H9 (cell line): ENCODE measurements at regions not wholly inside any gene's neighbourhood (a gene's known extent, or its start where the extent isn't known, plus 50 kb on each side); places are given as distances from the start of the nearest gene placed in this dataset.

Experiments
- DNase-seq: peaks from one replicate; pipeline ENCODE4 v3.0.0-alpha.2; 2017
- H2AFZ ChIP-seq: one replicate; pipeline ENCODE4 v1.6.1; 2013; ENCODE audit warnings: mild to moderate bottlenecking, low read length, control low read depth, moderate library complexity
- H2AK5ac ChIP-seq: 2 replicates; pipeline ENCODE4 v1.6.1; 2013; ENCODE audit warnings: low read length, control low read depth, mixed read lengths; ENCODE audit not compliant: insufficient read length
- H2BK120ac ChIP-seq: one replicate; pipeline ENCODE4 v1.6.1; 2013; ENCODE audit warnings: low read depth, mild to moderate bottlenecking, low read length, control low read depth, inconsistent platforms; ENCODE audit not compliant: poor library complexity, severe bottlenecking
- H2BK12ac ChIP-seq: 2 replicates; pipeline ENCODE4 v1.6.1; 2013; ENCODE audit warnings: low read length, control low read depth, mixed read lengths, low read depth; ENCODE audit not compliant: insufficient read length
- H2BK15ac ChIP-seq: 2 replicates; pipeline ENCODE4 v1.6.1; 2013; ENCODE audit warnings: low read depth, low read length, control low read depth
- H2BK20ac ChIP-seq: one replicate; pipeline ENCODE4 v1.6.1; 2013; ENCODE audit warnings: low read depth, mild to moderate bottlenecking, low read length, control low read depth, inconsistent platforms; ENCODE audit not compliant: poor library complexity, severe bottlenecking
- H2BK5ac ChIP-seq: 2 replicates; pipeline ENCODE4 v1.6.1; 2013; ENCODE audit warnings: low read length, control low read depth, mixed read lengths; ENCODE audit not compliant: insufficient read length
- H3K14ac ChIP-seq: 2 replicates; pipeline ENCODE4 v1.6.1; 2013; ENCODE audit warnings: low read length, control low read depth; ENCODE audit not compliant: insufficient read depth
- H3K18ac ChIP-seq: 2 replicates; pipeline ENCODE4 v1.6.1; 2013; ENCODE audit warnings: low read depth, mild to moderate bottlenecking, mixed read lengths, low read length, control low read depth; ENCODE audit not compliant: insufficient read length
- H3K23ac ChIP-seq: 2 replicates; pipeline ENCODE4 v1.6.1; 2013; ENCODE audit warnings: low read length, control low read depth, mixed read lengths, low read depth; ENCODE audit not compliant: insufficient read length
- H3K23me2 ChIP-seq: 2 replicates; pipeline ENCODE4 v1.6.1; 2013; ENCODE audit warnings: low read depth, mild to moderate bottlenecking, mixed read lengths, low read length, control low read depth; ENCODE audit not compliant: insufficient read length, poor library complexity, severe bottlenecking
- H3K27ac ChIP-seq: 2 replicates; pipeline ENCODE4 v1.5.1; 2013; ENCODE audit warnings: low read length, control low read depth, mixed read lengths, low read depth; ENCODE audit not compliant: insufficient read length
- H3K27me3 ChIP-seq: 2 replicates; pipeline ENCODE4 v1.6.1; 2013; ENCODE audit warnings: low read length, control low read depth, inconsistent platforms; ENCODE audit not compliant: insufficient read depth
- H3K4ac ChIP-seq: 2 replicates; pipeline ENCODE4 v1.6.1; 2013; ENCODE audit warnings: low read depth, mild to moderate bottlenecking, control low read depth, inconsistent platforms, low read length, moderate library complexity
- H3K4me1 ChIP-seq: 2 replicates; pipeline ENCODE4 v1.6.1; 2013; ENCODE audit warnings: low read length, control low read depth, inconsistent platforms; ENCODE audit not compliant: insufficient read depth
- H3K4me2 ChIP-seq: 2 replicates; pipeline ENCODE4 v1.6.1; 2013; ENCODE audit warnings: low read length, control low read depth, mixed read lengths; ENCODE audit not compliant: insufficient read length, insufficient read depth
- H3K56ac ChIP-seq: 2 replicates; pipeline ENCODE4 v1.6.1; 2013; ENCODE audit warnings: low read depth, mild to moderate bottlenecking, mixed read lengths, low read length, control low read depth; ENCODE audit not compliant: insufficient read length
- H3K79me1 ChIP-seq: 2 replicates; pipeline ENCODE4 v1.6.1; 2013; ENCODE audit warnings: low read depth, mild to moderate bottlenecking, moderate library complexity, low read length, control low read depth, inconsistent platforms; ENCODE audit not compliant: insufficient read depth, poor library complexity, severe bottlenecking
- H3K79me2 ChIP-seq: 2 replicates; pipeline ENCODE4 v1.6.1; 2013; ENCODE audit warnings: low read length, control low read depth, inconsistent platforms; ENCODE audit not compliant: insufficient read depth
- H3K9ac ChIP-seq: 2 replicates; pipeline ENCODE4 v1.6.1; 2013; ENCODE audit warnings: low read length, control low read depth, mixed read lengths; ENCODE audit not compliant: insufficient read length; ENCODE audit errors: extremely low read depth
- H3K9me3 ChIP-seq: one replicate; pipeline ENCODE4 v1.6.1; 2013; ENCODE audit warnings: low read depth, low read length, inconsistent platforms; ENCODE audit not compliant: control insufficient read depth
- H3T11ph ChIP-seq: one replicate; pipeline ENCODE4 v1.6.1; 2013; ENCODE audit warnings: mild to moderate bottlenecking, low read length, control low read depth, inconsistent platforms
- H4K20me1 ChIP-seq: one replicate; pipeline ENCODE4 v1.6.1; 2013; ENCODE audit not compliant: control insufficient read depth, insufficient read length, insufficient read depth
- H4K5ac ChIP-seq: 2 replicates; pipeline ENCODE4 v1.6.1; 2013; ENCODE audit warnings: low read depth, mild to moderate bottlenecking, mixed read lengths, low read length, control low read depth; ENCODE audit not compliant: insufficient read length
- H4K8ac ChIP-seq: replicated peaks from 2 replicates; pipeline ENCODE4 v1.6.1; 2013; ENCODE audit warnings: low read length, control low read depth, mixed read lengths, low read depth; ENCODE audit not compliant: insufficient read length
- H4K91ac ChIP-seq: 2 replicates; pipeline ENCODE4 v1.6.1; 2013; ENCODE audit warnings: low read depth, mild to moderate bottlenecking, moderate library complexity, mixed read lengths, low read length, control low read depth; ENCODE audit not compliant: insufficient read length
- H3K27ac Mint-ChIP-seq, 3 experiments: 2 replicates in 2 of 3; 3 replicates in 1 of 3; pipeline ENCODE4 v1.8.0; 2020 to 2021; ENCODE audit warnings: mixed read lengths in 3 of 3, mild to moderate bottlenecking in 1 of 3, moderate library complexity in 1 of 3
- H3K27me3 Mint-ChIP-seq: 2 replicates; pipeline ENCODE4 v1.8.0; 2021; ENCODE audit warnings: low read depth, mild to moderate bottlenecking, moderate library complexity, mixed read lengths
- H3K36me3 Mint-ChIP-seq, 3 experiments: 2 replicates in 2 of 3; 3 replicates in 1 of 3; pipeline ENCODE4 v1.8.0; 2020 to 2021; ENCODE audit warnings: low read depth in 3 of 3, mixed read lengths in 3 of 3; ENCODE audit not compliant: insufficient read depth in 1 of 3
- H3K4me1 Mint-ChIP-seq, 2 experiments: 2 replicates each; pipeline ENCODE4 v1.8.0; 2020; ENCODE audit warnings: mixed read lengths in 2 of 2
- H3K4me3 Mint-ChIP-seq, 2 experiments: 2 replicates in 1 of 2; 3 replicates in 1 of 2; pipeline ENCODE4 v1.8.0; 2020 to 2021; ENCODE audit warnings: mild to moderate bottlenecking in 2 of 2, mixed read lengths in 2 of 2, moderate library complexity in 1 of 2
- H3K9me3 Mint-ChIP-seq, 2 experiments: 2 replicates in 1 of 2; 3 replicates in 1 of 2; pipeline ENCODE4 v1.8.0; 2020; ENCODE audit warnings: mild to moderate bottlenecking in 2 of 2, mixed read lengths in 2 of 2, moderate library complexity in 1 of 2
- CTCF ChIP-seq: fragments of 200-600 bp; sonication (generic); conservative IDR thresholded peaks from 3 replicates; pipeline ENCODE4 v1.8.0; 2021; ENCODE audit warnings: antibody characterized with exemption, mild to moderate bottlenecking
- WGBS: extraction: QIAGEN DNeasy Blood & Tissue Kit; methylation state at CpG from one replicate; pipeline ENCODE4 v1.1.7; 2013; ENCODE audit warnings: missing lambda C conversion rate, low lambda C conversion rate, mixed read lengths; ENCODE audit not compliant: insufficient read length; ENCODE audit errors: extremely low coverage; 5-methylcytosine and 5-hydroxymethylcytosine counted together

- no peak overlapping the region for H4K91ac ChIP-seq
- H2BK20ac ChIP-seq: no peak overlapping the region
- H4K8ac ChIP-seq: no peak overlapping the region
- H3K9ac ChIP-seq: no peak overlapping the region
- no peak overlapping the region for H3K14ac ChIP-seq
- peaks cover 4 to 8% of the 10 kb centered on the region in 2 experiments; a peak in 2 of 4 replicates for H3K4me1 Mint-ChIP-seq
- H4K20me1 ChIP-seq: no peaks in the 10 kb centered on the region
- no peak overlapping the region for H3K4me2 ChIP-seq
- no peak overlapping the region for H3K18ac ChIP-seq
- WGBS: no CpG with 5 or more reads among the region's 3 CpGs
- no peak overlapping the region for H3K4me3 Mint-ChIP-seq
- H2BK120ac ChIP-seq: no peak overlapping the region
- H3K79me2 ChIP-seq: no peaks in the 10 kb centered on the region
- H3K36me3 Mint-ChIP-seq: no peaks in the 10 kb centered on the region; a peak in 1 of 7 replicates
- no peak for TF ChIP-seq CTCF
- H2BK12ac ChIP-seq: no peak overlapping the region
- no peak overlapping the region for H2BK15ac ChIP-seq
- H2AFZ ChIP-seq: no peak overlapping the region
- no peak overlapping the region for H3K4ac ChIP-seq
- no peaks in the 10 kb centered on the region for H3K27me3 Mint-ChIP-seq
- no peaks in the 10 kb centered on the region for H3K9me3 ChIP-seq
- H3K9me3 Mint-ChIP-seq: peaks cover 59 to 60% of the 10 kb centered on the region in 2 experiments
- H3K23me2 ChIP-seq: no peaks in the 10 kb centered on the region
- no peaks in the 10 kb centered on the region for H3K4me1 ChIP-seq
- H3K27me3 ChIP-seq: no peaks in the 10 kb centered on the region
- no peak overlapping the region for H4K5ac ChIP-seq
- H2AK5ac ChIP-seq: no peak overlapping the region
- no peak for DNase-seq
- no peak overlapping the region for H3K27ac Mint-ChIP-seq
- no peaks in the 10 kb centered on the region for H3K79me1 ChIP-seq
- H3T11ph ChIP-seq: no peak overlapping the region
- no peak overlapping the region for H2BK5ac ChIP-seq
- H3K27ac ChIP-seq: no peak overlapping the region
- no peak overlapping the region for H3K56ac ChIP-seq
- H3K23ac ChIP-seq: no peak overlapping the region
Observed at GRCh38 chrX:40385682-40386081, 195.1 kb upstream of the ATP6AP2 start.
